H1 (cell line): ENCODE measurements at regions not wholly inside any gene's neighbourhood (a gene's known extent, or its start where the extent isn't known, plus 50 kb on each side); places are given as distances from the start of the nearest gene placed in this dataset.

Experiments
- BCL11A ChIP-seq, 2 experiments: IDR thresholded peaks; one replicate each; pipeline ENCODE4 v1.6.1; 2011; ENCODE audit warnings: low read depth in 2 of 2, low read length in 2 of 2, mild to moderate bottlenecking in 2 of 2
- MAX ChIP-seq: IDR thresholded peaks from 2 replicates; pipeline ENCODE4 v1.6.1; 2012; ENCODE audit warnings: inconsistent platforms
- POLR2AphosphoS5 ChIP-seq: IDR thresholded peaks from 2 replicates; pipeline ENCODE4 v1.6.1; 2011; ENCODE audit warnings: low read depth, low read length
- SAP30 ChIP-seq: fragments of 300-600 bp; sonication (generic); IDR thresholded peaks from 2 replicates; pipeline ENCODE4 v1.7.1; 2012; ENCODE audit warnings: low read length, moderate library complexity, mild to moderate bottlenecking, inconsistent platforms; ENCODE audit not compliant: insufficient read depth, insufficient replicate concordance
- SIRT6 ChIP-seq: IDR thresholded peaks from one replicate; pipeline ENCODE4 v1.7.1; 2012; ENCODE audit warnings: low read length, inconsistent platforms
- SP4 ChIP-seq: IDR thresholded peaks from 2 replicates; pipeline ENCODE4 v1.6.1; 2012; ENCODE audit warnings: low read length, inconsistent platforms
- TAF1 ChIP-seq: IDR thresholded peaks from 2 replicates; pipeline ENCODE4 v1.6.1; 2011; ENCODE audit warnings: mild to moderate bottlenecking, low read depth, low read length
- ZNF274 ChIP-seq: IDR thresholded peaks from 2 replicates; pipeline ENCODE4 v1.7.0; 2012; ENCODE audit warnings: low read length, borderline replicate concordance; ENCODE audit errors: extremely low read depth
- TF ChIP-seq, protein P1 (sequence below): fragments of 300-600 bp; sonication (generic); IDR thresholded peaks from 2 replicates; pipeline ENCODE4 v1.7.1; 2012; ENCODE audit warnings: low read length, moderate library complexity, mild to moderate bottlenecking, inconsistent platforms; ENCODE audit not compliant: insufficient replicate concordance
- TF ChIP-seq, protein P2 (sequence below): IDR thresholded peaks from 2 replicates; pipeline ENCODE4 v1.6.1; 2012; ENCODE audit warnings: low read length, inconsistent platforms

- TF ChIP-seq, protein P1, sequence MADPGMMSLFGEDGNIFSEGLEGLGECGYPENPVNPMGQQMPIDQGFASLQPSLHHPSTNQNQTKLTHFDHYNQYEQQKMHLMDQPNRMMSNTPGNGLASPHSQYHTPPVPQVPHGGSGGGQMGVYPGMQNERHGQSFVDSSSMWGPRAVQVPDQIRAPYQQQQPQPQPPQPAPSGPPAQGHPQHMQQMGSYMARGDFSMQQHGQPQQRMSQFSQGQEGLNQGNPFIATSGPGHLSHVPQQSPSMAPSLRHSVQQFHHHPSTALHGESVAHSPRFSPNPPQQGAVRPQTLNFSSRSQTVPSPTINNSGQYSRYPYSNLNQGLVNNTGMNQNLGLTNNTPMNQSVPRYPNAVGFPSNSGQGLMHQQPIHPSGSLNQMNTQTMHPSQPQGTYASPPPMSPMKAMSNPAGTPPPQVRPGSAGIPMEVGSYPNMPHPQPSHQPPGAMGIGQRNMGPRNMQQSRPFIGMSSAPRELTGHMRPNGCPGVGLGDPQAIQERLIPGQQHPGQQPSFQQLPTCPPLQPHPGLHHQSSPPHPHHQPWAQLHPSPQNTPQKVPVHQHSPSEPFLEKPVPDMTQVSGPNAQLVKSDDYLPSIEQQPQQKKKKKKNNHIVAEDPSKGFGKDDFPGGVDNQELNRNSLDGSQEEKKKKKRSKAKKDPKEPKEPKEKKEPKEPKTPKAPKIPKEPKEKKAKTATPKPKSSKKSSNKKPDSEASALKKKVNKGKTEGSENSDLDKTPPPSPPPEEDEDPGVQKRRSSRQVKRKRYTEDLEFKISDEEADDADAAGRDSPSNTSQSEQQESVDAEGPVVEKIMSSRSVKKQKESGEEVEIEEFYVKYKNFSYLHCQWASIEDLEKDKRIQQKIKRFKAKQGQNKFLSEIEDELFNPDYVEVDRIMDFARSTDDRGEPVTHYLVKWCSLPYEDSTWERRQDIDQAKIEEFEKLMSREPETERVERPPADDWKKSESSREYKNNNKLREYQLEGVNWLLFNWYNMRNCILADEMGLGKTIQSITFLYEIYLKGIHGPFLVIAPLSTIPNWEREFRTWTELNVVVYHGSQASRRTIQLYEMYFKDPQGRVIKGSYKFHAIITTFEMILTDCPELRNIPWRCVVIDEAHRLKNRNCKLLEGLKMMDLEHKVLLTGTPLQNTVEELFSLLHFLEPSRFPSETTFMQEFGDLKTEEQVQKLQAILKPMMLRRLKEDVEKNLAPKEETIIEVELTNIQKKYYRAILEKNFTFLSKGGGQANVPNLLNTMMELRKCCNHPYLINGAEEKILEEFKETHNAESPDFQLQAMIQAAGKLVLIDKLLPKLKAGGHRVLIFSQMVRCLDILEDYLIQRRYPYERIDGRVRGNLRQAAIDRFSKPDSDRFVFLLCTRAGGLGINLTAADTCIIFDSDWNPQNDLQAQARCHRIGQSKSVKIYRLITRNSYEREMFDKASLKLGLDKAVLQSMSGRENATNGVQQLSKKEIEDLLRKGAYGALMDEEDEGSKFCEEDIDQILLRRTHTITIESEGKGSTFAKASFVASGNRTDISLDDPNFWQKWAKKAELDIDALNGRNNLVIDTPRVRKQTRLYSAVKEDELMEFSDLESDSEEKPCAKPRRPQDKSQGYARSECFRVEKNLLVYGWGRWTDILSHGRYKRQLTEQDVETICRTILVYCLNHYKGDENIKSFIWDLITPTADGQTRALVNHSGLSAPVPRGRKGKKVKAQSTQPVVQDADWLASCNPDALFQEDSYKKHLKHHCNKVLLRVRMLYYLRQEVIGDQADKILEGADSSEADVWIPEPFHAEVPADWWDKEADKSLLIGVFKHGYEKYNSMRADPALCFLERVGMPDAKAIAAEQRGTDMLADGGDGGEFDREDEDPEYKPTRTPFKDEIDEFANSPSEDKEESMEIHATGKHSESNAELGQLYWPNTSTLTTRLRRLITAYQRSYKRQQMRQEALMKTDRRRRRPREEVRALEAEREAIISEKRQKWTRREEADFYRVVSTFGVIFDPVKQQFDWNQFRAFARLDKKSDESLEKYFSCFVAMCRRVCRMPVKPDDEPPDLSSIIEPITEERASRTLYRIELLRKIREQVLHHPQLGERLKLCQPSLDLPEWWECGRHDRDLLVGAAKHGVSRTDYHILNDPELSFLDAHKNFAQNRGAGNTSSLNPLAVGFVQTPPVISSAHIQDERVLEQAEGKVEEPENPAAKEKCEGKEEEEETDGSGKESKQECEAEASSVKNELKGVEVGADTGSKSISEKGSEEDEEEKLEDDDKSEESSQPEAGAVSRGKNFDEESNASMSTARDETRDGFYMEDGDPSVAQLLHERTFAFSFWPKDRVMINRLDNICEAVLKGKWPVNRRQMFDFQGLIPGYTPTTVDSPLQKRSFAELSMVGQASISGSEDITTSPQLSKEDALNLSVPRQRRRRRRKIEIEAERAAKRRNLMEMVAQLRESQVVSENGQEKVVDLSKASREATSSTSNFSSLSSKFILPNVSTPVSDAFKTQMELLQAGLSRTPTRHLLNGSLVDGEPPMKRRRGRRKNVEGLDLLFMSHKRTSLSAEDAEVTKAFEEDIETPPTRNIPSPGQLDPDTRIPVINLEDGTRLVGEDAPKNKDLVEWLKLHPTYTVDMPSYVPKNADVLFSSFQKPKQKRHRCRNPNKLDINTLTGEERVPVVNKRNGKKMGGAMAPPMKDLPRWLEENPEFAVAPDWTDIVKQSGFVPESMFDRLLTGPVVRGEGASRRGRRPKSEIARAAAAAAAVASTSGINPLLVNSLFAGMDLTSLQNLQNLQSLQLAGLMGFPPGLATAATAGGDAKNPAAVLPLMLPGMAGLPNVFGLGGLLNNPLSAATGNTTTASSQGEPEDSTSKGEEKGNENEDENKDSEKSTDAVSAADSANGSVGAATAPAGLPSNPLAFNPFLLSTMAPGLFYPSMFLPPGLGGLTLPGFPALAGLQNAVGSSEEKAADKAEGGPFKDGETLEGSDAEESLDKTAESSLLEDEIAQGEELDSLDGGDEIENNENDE, result no peak
- TF ChIP-seq BCL11A (IDR thresholded peaks at IDR 0.05; ENCODE audit: low read depth in 2 of 2, low read length in 2 of 2) (no peak), SAP30 (no peak), SP4 (no peak), POLR2AphosphoS5 (no peak), SIRT6 (no peak), MAX (no peak), TAF1 (no peak), ZNF274 (no peak)
- TF ChIP-seq, protein P2, sequence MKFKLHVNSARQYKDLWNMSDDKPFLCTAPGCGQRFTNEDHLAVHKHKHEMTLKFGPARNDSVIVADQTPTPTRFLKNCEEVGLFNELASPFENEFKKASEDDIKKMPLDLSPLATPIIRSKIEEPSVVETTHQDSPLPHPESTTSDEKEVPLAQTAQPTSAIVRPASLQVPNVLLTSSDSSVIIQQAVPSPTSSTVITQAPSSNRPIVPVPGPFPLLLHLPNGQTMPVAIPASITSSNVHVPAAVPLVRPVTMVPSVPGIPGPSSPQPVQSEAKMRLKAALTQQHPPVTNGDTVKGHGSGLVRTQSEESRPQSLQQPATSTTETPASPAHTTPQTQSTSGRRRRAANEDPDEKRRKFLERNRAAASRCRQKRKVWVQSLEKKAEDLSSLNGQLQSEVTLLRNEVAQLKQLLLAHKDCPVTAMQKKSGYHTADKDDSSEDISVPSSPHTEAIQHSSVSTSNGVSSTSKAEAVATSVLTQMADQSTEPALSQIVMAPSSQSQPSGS, result no peak
Measured at GRCh38 chr1:39134768-39135333, 69.6 kb upstream of the MACF1 start (continued).
